Mucosa of descending colon (tissue), 3 donors: ENCODE measurements at regions not wholly inside any gene's neighbourhood (a gene's known extent, or its start where the extent isn't known, plus 50 kb on each side); places are given as distances from the start of the nearest gene placed in this dataset.

Source experiments
- ATAC-seq: fragments of 200-7000 bp; cut with Tn5 transposase; one replicate; pipeline ENCODE4 v1.9.1; 2020; ENCODE audit warnings: mild to moderate bottlenecking, moderate library complexity
- DNase-seq, 3 donors: peaks; one replicate each; pipeline ENCODE4 v3.0.0-alpha.2; 2020
- H3K36me3 ChIP-seq: fragments of 200-600 bp; one replicate; pipeline ENCODE4 v1.8.0; 2021; ENCODE audit warnings: low read depth, mild to moderate bottlenecking
- H3K4me1 ChIP-seq: fragments of 200-600 bp; one replicate; pipeline ENCODE4 v1.8.0; 2021; ENCODE audit warnings: low read depth, mild to moderate bottlenecking
- H3K4me3 ChIP-seq: fragments of 200-600 bp; one replicate; pipeline ENCODE4 v1.8.0; 2021; ENCODE audit warnings: mild to moderate bottlenecking
- H3K9me3 ChIP-seq: fragments of 200-600 bp; one replicate; pipeline ENCODE4 v1.8.0; 2021; ENCODE audit warnings: mild to moderate bottlenecking
- intact Hi-C, 2 donors: fragments of 100-400 bp; cut with DNase I in 1 of 2; cut with micrococcal nuclease in 1 of 2; formaldehyde crosslinking; loops; one replicate each; pipeline versions ENCODE4 v1.11.0 to v1.11.1; 2022; cut with DNase I, micrococcal nuclease
- TF ChIP-seq, protein P1 (sequence below): fragments of 200-600 bp; IDR thresholded peaks from one replicate; pipeline ENCODE4 v1.8.0; 2022; ENCODE audit warnings: antibody characterized with exemption, mild to moderate bottlenecking
- donor health status: DM: no; HTN: no; CAD: no; lungs with moderate emphysema.
- donor health status: DM: no; HTN: no; CAD: no.
- donor health status: DM: no; HTN: yes; CAD: no.

DNA sequence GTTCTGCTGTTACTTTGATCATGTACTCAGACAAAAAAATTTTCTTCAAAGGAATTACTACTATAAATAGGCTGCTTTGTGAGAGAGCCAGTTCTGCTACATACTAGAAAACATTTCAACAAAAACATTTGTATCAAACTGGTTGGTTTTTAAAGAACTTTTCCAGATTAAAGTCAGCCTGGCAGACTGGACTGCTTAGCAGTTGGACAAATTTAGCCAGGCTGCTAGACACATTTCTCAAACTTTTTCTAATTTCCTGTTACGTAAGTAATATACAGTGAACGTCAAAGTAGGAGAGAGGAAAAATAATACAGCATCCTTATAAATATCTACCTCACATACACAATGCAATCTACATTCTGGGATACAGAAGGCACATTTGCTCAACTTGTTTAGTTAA is 109.5 kb downstream of the SP3 start:
- TF ChIP-seq, protein P1, sequence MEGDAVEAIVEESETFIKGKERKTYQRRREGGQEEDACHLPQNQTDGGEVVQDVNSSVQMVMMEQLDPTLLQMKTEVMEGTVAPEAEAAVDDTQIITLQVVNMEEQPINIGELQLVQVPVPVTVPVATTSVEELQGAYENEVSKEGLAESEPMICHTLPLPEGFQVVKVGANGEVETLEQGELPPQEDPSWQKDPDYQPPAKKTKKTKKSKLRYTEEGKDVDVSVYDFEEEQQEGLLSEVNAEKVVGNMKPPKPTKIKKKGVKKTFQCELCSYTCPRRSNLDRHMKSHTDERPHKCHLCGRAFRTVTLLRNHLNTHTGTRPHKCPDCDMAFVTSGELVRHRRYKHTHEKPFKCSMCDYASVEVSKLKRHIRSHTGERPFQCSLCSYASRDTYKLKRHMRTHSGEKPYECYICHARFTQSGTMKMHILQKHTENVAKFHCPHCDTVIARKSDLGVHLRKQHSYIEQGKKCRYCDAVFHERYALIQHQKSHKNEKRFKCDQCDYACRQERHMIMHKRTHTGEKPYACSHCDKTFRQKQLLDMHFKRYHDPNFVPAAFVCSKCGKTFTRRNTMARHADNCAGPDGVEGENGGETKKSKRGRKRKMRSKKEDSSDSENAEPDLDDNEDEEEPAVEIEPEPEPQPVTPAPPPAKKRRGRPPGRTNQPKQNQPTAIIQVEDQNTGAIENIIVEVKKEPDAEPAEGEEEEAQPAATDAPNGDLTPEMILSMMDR = no peak
- ATAC-seq (no peak), DNase-seq (no peak)
- H3K4me1 ChIP-seq = no peaks in the 10 kb centered on the region
- no peaks in the 10 kb centered on the region for H3K36me3 ChIP-seq
- H3K4me3 ChIP-seq = no peak overlapping the region
- intact Hi-C loops = no loop called here
- no peaks in the 10 kb centered on the region for H3K9me3 ChIP-seq
